Neural progenitor cell (in vitro differentiated cells): ENCODE measurements at regions not wholly inside any gene's neighbourhood (a gene's known extent, or its start where the extent isn't known, plus 50 kb on each side); places are given as distances from the start of the nearest gene placed in this dataset.

Experiments used
- DNase-seq: peaks from one replicate; pipeline ENCODE4 v3.0.0-alpha.2; 2016; ENCODE audit warnings: low spot score
- H2AFZ ChIP-seq: fragments of 200-600 bp; sonication (generic); replicated peaks from 2 replicates; pipeline ENCODE4 v1.6.1; 2016; ENCODE audit warnings: antibody characterized with exemption
- H3F3A ChIP-seq: fragments of 200-600 bp; sonication (generic); 2 replicates; pipeline ENCODE4 v1.6.1; 2016; ENCODE audit warnings: antibody characterized with exemption, low read depth
- H3K27ac ChIP-seq: fragments of 200-600 bp; sonication (generic); 2 replicates; pipeline ENCODE4 v1.5.1; 2016; ENCODE audit warnings: mild to moderate bottlenecking
- H3K27me3 ChIP-seq: fragments of 200-600 bp; sonication (generic); 2 replicates; pipeline ENCODE4 v1.6.1; 2016; ENCODE audit warnings: mild to moderate bottlenecking, moderate library complexity
- H3K36me3 ChIP-seq: fragments of 200-600 bp; sonication (generic); 2 replicates; pipeline ENCODE4 v1.5.1; 2016
- H3K4me1 ChIP-seq: fragments of 200-600 bp; sonication (generic); 2 replicates; pipeline ENCODE4 v1.6.1; 2016; ENCODE audit warnings: mixed run types
- H3K4me2 ChIP-seq: fragments of 200-600 bp; sonication (generic); 2 replicates; pipeline ENCODE4 v1.6.1; 2016
- H3K4me3 ChIP-seq: fragments of 200-600 bp; sonication (generic); 2 replicates; pipeline ENCODE4 v1.5.1; 2016
- H3K79me2 ChIP-seq: fragments of 200-600 bp; sonication (generic); 2 replicates; pipeline ENCODE4 v1.6.1; 2016; ENCODE audit warnings: low read depth
- H3K9ac ChIP-seq: fragments of 200-600 bp; sonication (generic); 2 replicates; pipeline ENCODE4 v1.6.1; 2016
- H3K9me3 ChIP-seq: fragments of 200-600 bp; sonication (generic); 2 replicates; pipeline ENCODE4 v1.5.1; 2016; ENCODE audit warnings: low read depth
- H4K20me1 ChIP-seq: fragments of 200-600 bp; sonication (generic); 2 replicates; pipeline ENCODE4 v1.6.1; 2016; ENCODE audit warnings: low read depth
- H3K27ac Mint-ChIP-seq: 3 replicates; pipeline ENCODE4 v1.8.0; 2021; ENCODE audit warnings: mixed read lengths
- H3K27me3 Mint-ChIP-seq: 2 replicates; pipeline ENCODE4 v1.8.0; 2022; ENCODE audit warnings: low read depth, mild to moderate bottlenecking, inconsistent platforms, moderate library complexity, mixed read lengths; ENCODE audit not compliant: insufficient read depth
- H3K36me3 Mint-ChIP-seq: 3 replicates; pipeline ENCODE4 v1.8.0; 2021; ENCODE audit warnings: mixed read lengths
- H3K4me1 Mint-ChIP-seq: 3 replicates; pipeline ENCODE4 v1.8.0; 2021; ENCODE audit warnings: mixed read lengths
- H3K4me3 Mint-ChIP-seq: 3 replicates; pipeline ENCODE4 v1.8.0; 2021; ENCODE audit warnings: mild to moderate bottlenecking, moderate library complexity, mixed read lengths
- H3K9me3 Mint-ChIP-seq: 3 replicates; pipeline ENCODE4 v1.8.0; 2020; ENCODE audit warnings: mixed read lengths
- CTCF ChIP-seq: fragments of 200-600 bp; sonication (generic); IDR thresholded peaks from 2 replicates; pipeline ENCODE4 v1.5.1; 2017; ENCODE audit warnings: antibody characterized with exemption, mild to moderate bottlenecking
- EZH2 ChIP-seq: fragments of 200-600 bp; sonication (generic); IDR thresholded peaks from 2 replicates; pipeline ENCODE4 v1.6.1; 2017; ENCODE audit warnings: antibody characterized with exemption, mild to moderate bottlenecking, moderate library complexity
- EZH2phosphoT487 ChIP-seq: fragments of 200-600 bp; sonication (generic); IDR thresholded peaks from 2 replicates; pipeline ENCODE4 v1.6.1; 2017; ENCODE audit warnings: antibody characterized with exemption

- no peak overlapping the region for H2AFZ ChIP-seq
- peaks cover 6% of the 10 kb centered on the region for H3K27me3 Mint-ChIP-seq
- H3K36me3 Mint-ChIP-seq: no peaks in the 10 kb centered on the region
- DNase-seq: no peak
- H3K27ac Mint-ChIP-seq: peak overlapping the region; percentile 31
- H3K4me3 Mint-ChIP-seq: no peak overlapping the region
- H3K4me2 ChIP-seq: no peak overlapping the region
- no peak overlapping the region for H3K27ac ChIP-seq
- H3K79me2 ChIP-seq: no peaks in the 10 kb centered on the region
- H3K9ac ChIP-seq: no peak overlapping the region
- TF ChIP-seq CTCF (no peak), EZH2phosphoT487 (no peak), EZH2 (no peak)
- H3K4me1 Mint-ChIP-seq: peaks cover 11% of the 10 kb centered on the region
- H3F3A ChIP-seq: no peaks in the 10 kb centered on the region
- no peaks in the 10 kb centered on the region for H3K36me3 ChIP-seq
- no peaks in the 10 kb centered on the region for H3K9me3 ChIP-seq
- peaks cover 10% of the 10 kb centered on the region for H3K4me1 ChIP-seq
- no peaks in the 10 kb centered on the region for H3K9me3 Mint-ChIP-seq
- H3K4me3 ChIP-seq: no peak overlapping the region
- no peaks in the 10 kb centered on the region for H4K20me1 ChIP-seq
- no peaks in the 10 kb centered on the region for H3K27me3 ChIP-seq
Measured at GRCh38 chr18:25798046-25798445, 292.4 kb downstream of the SS18 start.

- Histone ChIP-seq H4K20me1 (no peaks in the 10 kb centered on the region), H3K27me3 (no peaks in the 10 kb centered on the region), H3F3A (no peaks in the 10 kb centered on the region), H3K9ac (no peak overlapping the region), H2AFZ (peak overlapping the region; percentile 79), H3K79me2 (no peaks in the 10 kb centered on the region), H3K4me1 (peaks cover 10% of the 10 kb centered on the region), H3K9me3 (no peaks in the 10 kb centered on the region), H3K4me3 (no peak overlapping the region), H3K27ac (no peak overlapping the region), H3K4me2 (peak overlapping the region; percentile 38), H3K36me3 (no peaks in the 10 kb centered on the region)
- no peak for TF ChIP-seq EZH2phosphoT487
- no peak for TF ChIP-seq CTCF
- TF ChIP-seq EZH2: no peak
- no peaks in the 10 kb centered on the region for H3K36me3 Mint-ChIP-seq
- no peak overlapping the region for H3K4me3 Mint-ChIP-seq
- H3K9me3 Mint-ChIP-seq: no peaks in the 10 kb centered on the region
- H3K27me3 Mint-ChIP-seq: peaks cover 6% of the 10 kb centered on the region
- no peak overlapping the region for H3K27ac Mint-ChIP-seq
- peaks cover 11% of the 10 kb centered on the region for H3K4me1 Mint-ChIP-seq
- DNase-seq: peak; percentile 9
Measured at GRCh38 chr18:25795213-25795612, 295.2 kb downstream of the SS18 start.

GRCh38 chr18:25787276-25787675 lies 303.1 kb downstream of the SS18 start:
- no peaks in the 10 kb centered on the region for H3K9me3 Mint-ChIP-seq
- H3K4me3 Mint-ChIP-seq: no peak overlapping the region
- no peak overlapping the region for H3K27ac Mint-ChIP-seq
- Histone ChIP-seq H3K4me2 (no peak overlapping the region), H3K9ac (no peak overlapping the region), H4K20me1 (no peaks in the 10 kb centered on the region), H3F3A (no peaks in the 10 kb centered on the region), H2AFZ (no peak overlapping the region), H3K4me1 (no peaks in the 10 kb centered on the region), H3K4me3 (no peak overlapping the region), H3K79me2 (no peaks in the 10 kb centered on the region), H3K27me3 (no peaks in the 10 kb centered on the region), H3K36me3 (no peaks in the 10 kb centered on the region), H3K27ac (no peak overlapping the region), H3K9me3 (no peaks in the 10 kb centered on the region)
- H3K27me3 Mint-ChIP-seq: peaks cover 2% of the 10 kb centered on the region
- TF ChIP-seq CTCF (no peak), EZH2phosphoT487 (no peak), EZH2 (no peak)
- DNase-seq: no peak
- H3K36me3 Mint-ChIP-seq: no peaks in the 10 kb centered on the region
- peaks cover 4% of the 10 kb centered on the region for H3K4me1 Mint-ChIP-seq
